IMR-90 (cell line): ENCODE measurements at regions not wholly inside any gene's neighbourhood (a gene's known extent, or its start where the extent isn't known, plus 50 kb on each side); places are given as distances from the start of the nearest gene placed in this dataset.

ENCODE experiments used
- ATAC-seq: fragments of 200-7000 bp; cut with Tn5 transposase; 2 replicates; pipeline ENCODE4 v1.9.1; 2020; ENCODE audit warnings: low read depth, mild to moderate bottlenecking, moderate library complexity
- BruUV-seq: library from RNA; stranded (reverse); fragments of 400-500 nt; replicated peaks from 2 replicates; lab custom pipeline; 2021; lab: Mats Ljungman, UMichigan
- CTCF ChIA-PET: fragments of 300-600 bp; formaldehyde crosslinking; extraction: SDS; loops from one replicate; lab custom pipeline; 2021; ENCODE audit warnings: antibody characterized with exemption; lab: Yijun Ruan, JAX
- POLR2A ChIA-PET: fragments of 300-600 bp; sonication (Branson Sonifier 250); formaldehyde crosslinking; loops from one replicate; lab custom pipeline; 2022; ENCODE audit warnings: antibody characterized with exemption; ENCODE audit not compliant: unreplicated experiment; lab: Charles Lee
- DNase-seq: peaks from one replicate; pipeline ENCODE4 v3.0.0; 2013
- H2AFZ ChIP-seq: replicated peaks from 2 replicates; pipeline ENCODE3; 2013; ENCODE audit warnings: low read length, mild to moderate bottlenecking; ENCODE audit not compliant: poor library complexity
- H2AK5ac ChIP-seq: 2 replicates; pipeline ENCODE4 v1.6.1; 2013; ENCODE audit warnings: low read depth, low read length, inconsistent platforms
- H2AK9ac ChIP-seq: replicated peaks from 2 replicates; pipeline ENCODE3; 2013; ENCODE audit warnings: mild to moderate bottlenecking, low read depth, low read length, moderate library complexity; ENCODE audit not compliant: poor library complexity
- H2BK120ac ChIP-seq: 2 replicates; pipeline ENCODE4 v1.6.1; 2013; ENCODE audit warnings: low read depth, low read length, inconsistent platforms
- H2BK15ac ChIP-seq: 3 replicates; pipeline ENCODE4 v1.6.1; 2013; ENCODE audit warnings: low read depth, low read length, inconsistent platforms
- H2BK20ac ChIP-seq: 2 replicates; pipeline ENCODE4 v1.6.1; 2013; ENCODE audit warnings: low read depth, mild to moderate bottlenecking, inconsistent platforms, low read length, moderate library complexity
- H2BK5ac ChIP-seq: 2 replicates; pipeline ENCODE4 v1.6.1; 2013; ENCODE audit warnings: mild to moderate bottlenecking, low read depth, low read length, inconsistent platforms; ENCODE audit not compliant: poor library complexity, severe bottlenecking
- H3K14ac ChIP-seq: replicated peaks from 2 replicates; pipeline ENCODE4 v1.6.1; 2013; ENCODE audit warnings: low read depth, low read length, inconsistent platforms
- H3K18ac ChIP-seq: 2 replicates; pipeline ENCODE4 v1.6.1; 2013; ENCODE audit warnings: low read depth, low read length, control low read depth
- H3K23ac ChIP-seq: 2 replicates; pipeline ENCODE4 v1.6.1; 2013; ENCODE audit warnings: low read depth, low read length, inconsistent platforms
- H3K27ac ChIP-seq: 2 replicates; pipeline ENCODE4 v1.5.1; 2013; ENCODE audit warnings: mild to moderate bottlenecking, control low read depth, low read length; ENCODE audit not compliant: insufficient read depth
- H3K27me3 ChIP-seq: 2 replicates; pipeline ENCODE4 v1.6.1; 2013; ENCODE audit warnings: low read length; ENCODE audit not compliant: control insufficient read depth, insufficient read depth
- H3K36me3 ChIP-seq: 2 replicates; pipeline ENCODE4 v1.6.1; 2013; ENCODE audit warnings: low read length, mixed read lengths; ENCODE audit not compliant: control insufficient read depth, insufficient read depth
- H3K4ac ChIP-seq: 2 replicates; pipeline ENCODE4 v1.6.1; 2013; ENCODE audit warnings: low read depth, low read length, inconsistent platforms
- H3K4me1 ChIP-seq: 2 replicates; pipeline ENCODE4 v1.6.1; 2013; ENCODE audit warnings: low read length, mixed read lengths; ENCODE audit not compliant: control insufficient read depth, insufficient read depth
- H3K4me2 ChIP-seq: 2 replicates; pipeline ENCODE4 v1.6.1; 2013; ENCODE audit warnings: low read depth, mild to moderate bottlenecking, control low read depth, low read length, moderate library complexity
- H3K4me3 ChIP-seq: 2 replicates; pipeline ENCODE4 v1.5.1; 2013; ENCODE audit warnings: low read depth, mild to moderate bottlenecking, control low read depth, low read length, moderate library complexity; ENCODE audit not compliant: insufficient read depth
- H3K56ac ChIP-seq: 2 replicates; pipeline ENCODE4 v1.6.1; 2013; ENCODE audit warnings: low read length, inconsistent platforms; ENCODE audit not compliant: insufficient read depth; ENCODE audit errors: extremely low read depth
- H3K79me1 ChIP-seq, 2 experiments: 2 replicates each; pipeline ENCODE4 v1.6.1; 2013; ENCODE audit warnings: low read length in 2 of 2, inconsistent platforms in 1 of 2, low read depth in 1 of 2
- H3K9ac ChIP-seq: 2 replicates; pipeline ENCODE4 v1.6.1; 2013; ENCODE audit warnings: low read depth, low read length, control low read depth
- H3K9me1 ChIP-seq: 2 replicates; pipeline ENCODE4 v1.6.1; 2013; ENCODE audit warnings: low read length, inconsistent platforms; ENCODE audit not compliant: insufficient read depth
- H3K9me3 ChIP-seq: 2 replicates; pipeline ENCODE4 v1.6.1; 2013; ENCODE audit warnings: low read length; ENCODE audit not compliant: control insufficient read depth, insufficient read depth
- H4K20me1 ChIP-seq: 2 replicates; pipeline ENCODE4 v1.6.1; 2013; ENCODE audit warnings: low read length, inconsistent platforms; ENCODE audit not compliant: insufficient read depth
- H4K5ac ChIP-seq: 2 replicates; pipeline ENCODE4 v1.6.1; 2013; ENCODE audit warnings: mild to moderate bottlenecking, low read depth, low read length, control low read depth
- H4K8ac ChIP-seq, 2 experiments: 2 replicates each; pipeline ENCODE4 v1.6.1; 2013; ENCODE audit warnings: low read depth in 2 of 2, low read length in 2 of 2, control low read depth in 1 of 2, inconsistent platforms in 1 of 2
- H4K91ac ChIP-seq: 2 replicates; pipeline ENCODE4 v1.6.1; 2013; ENCODE audit warnings: low read depth, low read length, inconsistent platforms; ENCODE audit not compliant: insufficient read depth
- CEBPB ChIP-seq: IDR thresholded peaks from 2 replicates; pipeline ENCODE4 v1.6.1; 2012; ENCODE audit warnings: low read depth, low read length, improper control_type of control experiment
- CTCF ChIP-seq: conservative IDR thresholded peaks from 2 replicates; pipeline ENCODE4 v1.5.1; 2012; ENCODE audit warnings: mild to moderate bottlenecking, low read depth, low read length, improper control_type of control experiment
- ELK1 ChIP-seq: fragments of 150-350 bp; IDR thresholded peaks from 2 replicates; pipeline ENCODE4 v1.6.1; 2016; ENCODE audit warnings: low read depth, mild to moderate bottlenecking, low read length, moderate library complexity, borderline replicate concordance
- FOS ChIP-seq: fragments of 150-350 bp; IDR thresholded peaks from 2 replicates; pipeline ENCODE4 v1.6.1; 2016; ENCODE audit warnings: low read depth, low read length
- MAFK ChIP-seq: IDR thresholded peaks from 2 replicates; pipeline ENCODE4 v1.6.1; 2012; ENCODE audit warnings: low read depth, low read length, improper control_type of control experiment
- MXI1 ChIP-seq: IDR thresholded peaks from 2 replicates; pipeline ENCODE4 v1.6.1; 2012; ENCODE audit warnings: low read depth, mild to moderate bottlenecking, low read length, moderate library complexity, borderline replicate concordance
- NFE2L2 ChIP-seq: fragments of 150-350 bp; IDR thresholded peaks from 2 replicates; pipeline ENCODE4 v1.6.1; 2016; ENCODE audit warnings: low read depth, mild to moderate bottlenecking, low read length
- RCOR1 ChIP-seq: IDR thresholded peaks from 2 replicates; pipeline ENCODE4 v1.6.1; 2012; ENCODE audit warnings: mild to moderate bottlenecking, low read length, improper control_type of control experiment; ENCODE audit not compliant: insufficient replicate concordance
- SMC3 ChIP-seq: fragments of 150-350 bp; IDR thresholded peaks from 2 replicates; pipeline ENCODE4 v1.6.1; 2016; ENCODE audit warnings: low read depth, mild to moderate bottlenecking, antibody characterized with exemption, low read length, moderate library complexity
- USF2 ChIP-seq: fragments of 150-350 bp; IDR thresholded peaks from 2 replicates; pipeline ENCODE4 v1.6.1; 2017; ENCODE audit warnings: mild to moderate bottlenecking, antibody characterized with exemption, low read length, low read depth
- WGBS, 2 experiments: methylation state at CpG; one replicate each; pipeline versions ENCODE4 v1.1.5 to v1.1.7; 2013; ENCODE audit warnings: missing lambda C conversion rate in 2 of 2; ENCODE audit not compliant: insufficient read length in 1 of 2; ENCODE audit errors: extremely low coverage in 2 of 2; 5-methylcytosine and 5-hydroxymethylcytosine counted together
- dilution Hi-C: fragments of 300-500 bp; cut with HindIII; formaldehyde crosslinking; loops from one replicate; pipeline ENCODE4 v1.14.3; 2018; ENCODE audit warnings: low sequenced_read_pairs; ENCODE audit not compliant: unreplicated experiment
- in situ Hi-C: fragments of 300-500 bp; cut with MboI; formaldehyde crosslinking; loops from 3 replicates; pipeline ENCODE4 v1.14.3; 2019; ENCODE audit warnings: low sequenced_read_pairs, inconsistent platforms, mixed read lengths
- intact Hi-C: fragments of 100-400 bp; cut with micrococcal nuclease; formaldehyde crosslinking; loops from 2 replicates; pipeline ENCODE4 v1.10.0; 2022

- Histone ChIP-seq H2BK15ac (no peak overlapping the region), H3K9me1 (no peaks in the 10 kb centered on the region), H2AFZ (no peak overlapping the region), H3K4me3 (no peak overlapping the region), H3K14ac (no peak overlapping the region), H3K9ac (no peak overlapping the region), H3K18ac (no peak overlapping the region), H3K56ac (no peak overlapping the region), H3K4me1 (no peaks in the 10 kb centered on the region), H3K9me3 (peaks cover 14% of the 10 kb centered on the region), H3K4me2 (no peak overlapping the region), H3K23ac (no peak overlapping the region), H3K27me3 (no peaks in the 10 kb centered on the region), H2BK20ac (no peak overlapping the region), H4K5ac (no peak overlapping the region), H2BK5ac (no peak overlapping the region), H3K27ac (no peak overlapping the region), H4K8ac (no peak overlapping the region), H2BK120ac (no peak overlapping the region), H3K79me1 (no peaks in the 10 kb centered on the region), H2AK5ac (no peak overlapping the region), H4K91ac (no peak overlapping the region), H3K36me3 (no peaks in the 10 kb centered on the region), H2AK9ac (no peak overlapping the region), H3K4ac (no peak overlapping the region), H4K20me1 (no peaks in the 10 kb centered on the region)
- POLR2A ChIA-PET, result no interaction called here
- no TSS peak for BruUV-seq
- in situ Hi-C loops, result no loop called here
- WGBS, 2 experiments, result no CpG with 5 or more reads among the region's 3 CpGs
- ATAC-seq (no peak), DNase-seq (no peak)
- intact Hi-C loops, result no loop called here
- TF ChIP-seq ELK1 (no peak), CEBPB (no peak), USF2 (no peak), MXI1 (no peak), MAFK (no peak), FOS (no peak), NFE2L2 (no peak), CTCF (no peak), RCOR1 (no peak), SMC3 (no peak)
- CTCF ChIA-PET, result no interaction called here
- dilution Hi-C loops, result no loop called here
Observed at GRCh38 chr10:83582407-83583095, 556.8 kb upstream of the GHITM start.
